ENCODE measurements at regions not wholly inside any gene's neighbourhood (a gene's known extent, or its start where the extent isn't known, plus 50 kb on each side); places are given as distances from the start of the nearest gene placed in this dataset.

DNA sequence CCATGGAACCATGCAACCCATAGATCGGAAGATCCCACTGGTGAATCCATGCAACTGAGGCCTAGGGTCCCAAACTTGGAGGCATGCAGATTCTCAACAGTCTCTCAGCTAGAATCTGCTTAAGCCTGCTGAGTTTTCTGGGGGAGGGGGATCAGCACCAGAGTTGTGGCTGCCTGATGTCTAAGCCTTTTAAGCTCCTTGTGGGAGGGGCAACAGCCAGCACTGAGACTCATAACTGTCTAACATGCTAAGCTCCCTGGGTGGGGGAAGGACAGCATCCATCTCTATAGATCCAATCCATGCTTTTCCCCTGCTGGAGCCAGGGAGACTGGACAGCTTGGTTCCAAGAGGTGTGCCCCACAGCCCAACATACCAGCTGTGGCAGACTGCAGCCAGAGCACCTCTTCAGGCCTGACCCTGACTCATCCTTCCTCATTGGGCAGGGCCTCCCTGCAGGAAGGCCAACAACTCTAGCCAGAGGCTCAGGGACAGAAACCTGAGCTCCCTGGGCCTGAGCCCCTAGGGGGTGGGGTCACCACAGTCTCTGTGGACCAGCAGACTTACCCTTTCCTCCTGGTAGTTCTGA, 300.1 kb upstream of the SLC7A11 start:
- no peaks in the 10 kb centered on the region for H3K9me3 ChIP-seq (replicated peaks in 1 of 2; ENCODE audit: control insufficient read depth in 1 of 2, insufficient read depth in 1 of 2, low read length in 2 of 2)
- intact Hi-C loops (cut with micrococcal nuclease): no loop called here
- DNase-seq: no peak
- H3K27ac ChIP-seq (ENCODE audit: low read depth in 1 of 2, low read length in 2 of 2): no peak overlapping the region
- H3K4me2 ChIP-seq (replicated peaks; ENCODE audit: extremely low read depth, low read length, poor library complexity, severe bottlenecking): no peak overlapping the region
- no peak overlapping the region for H3K4me3 ChIP-seq (replicated peaks in 1 of 3; ENCODE audit: low read depth in 2 of 3, low read length in 3 of 3)
- H3K79me2 ChIP-seq (ENCODE audit: insufficient read depth, low read length): no peaks in the 10 kb centered on the region
- no peaks in the 10 kb centered on the region for H3K4me1 Mint-ChIP-seq
- 100% methylated on average over 1 of the region's 1 CpG for WGBS (ENCODE audit: insufficient coverage)
- no peaks in the 10 kb centered on the region for H3K27me3 ChIP-seq (ENCODE audit: control insufficient read depth in 2 of 2, insufficient read depth in 2 of 2, low read length in 2 of 2)
- H3K9me3 Mint-ChIP-seq: peaks cover 0 to 11% (median 4%) of the 10 kb centered on the region in 7 donors
- H3K27me3 Mint-ChIP-seq (ENCODE audit: low read depth in 3 of 3): peaks cover 5 to 10% (median 5%) of the 10 kb centered on the region in 3 donors
- no peaks in the 10 kb centered on the region for H3K4me1 ChIP-seq (ENCODE audit: control insufficient read depth in 1 of 2, insufficient read depth in 2 of 2, low read length in 2 of 2)
- H3K9ac ChIP-seq (ENCODE audit: insufficient read depth, low read length, poor library complexity, severe bottlenecking): no peak overlapping the region
- H2AFZ ChIP-seq (ENCODE audit: insufficient read depth, low read depth, low read length, poor library complexity, severe bottlenecking): no peak overlapping the region
- H3K4me3 Mint-ChIP-seq: no peak overlapping the region
- H4K20me1 ChIP-seq (ENCODE audit: insufficient read depth, low read length): no peaks in the 10 kb centered on the region
- no peak for TF ChIP-seq CTCF (IDR thresholded peaks at IDR 0.05)
- H3K36me3 Mint-ChIP-seq: no peaks in the 10 kb centered on the region
- H3K36me3 ChIP-seq (replicated peaks in 1 of 2; ENCODE audit: control insufficient read depth in 1 of 2, insufficient read depth in 2 of 2, low read length in 2 of 2): no peaks in the 10 kb centered on the region
- H3K27ac Mint-ChIP-seq: no peak overlapping the region

DNA sequence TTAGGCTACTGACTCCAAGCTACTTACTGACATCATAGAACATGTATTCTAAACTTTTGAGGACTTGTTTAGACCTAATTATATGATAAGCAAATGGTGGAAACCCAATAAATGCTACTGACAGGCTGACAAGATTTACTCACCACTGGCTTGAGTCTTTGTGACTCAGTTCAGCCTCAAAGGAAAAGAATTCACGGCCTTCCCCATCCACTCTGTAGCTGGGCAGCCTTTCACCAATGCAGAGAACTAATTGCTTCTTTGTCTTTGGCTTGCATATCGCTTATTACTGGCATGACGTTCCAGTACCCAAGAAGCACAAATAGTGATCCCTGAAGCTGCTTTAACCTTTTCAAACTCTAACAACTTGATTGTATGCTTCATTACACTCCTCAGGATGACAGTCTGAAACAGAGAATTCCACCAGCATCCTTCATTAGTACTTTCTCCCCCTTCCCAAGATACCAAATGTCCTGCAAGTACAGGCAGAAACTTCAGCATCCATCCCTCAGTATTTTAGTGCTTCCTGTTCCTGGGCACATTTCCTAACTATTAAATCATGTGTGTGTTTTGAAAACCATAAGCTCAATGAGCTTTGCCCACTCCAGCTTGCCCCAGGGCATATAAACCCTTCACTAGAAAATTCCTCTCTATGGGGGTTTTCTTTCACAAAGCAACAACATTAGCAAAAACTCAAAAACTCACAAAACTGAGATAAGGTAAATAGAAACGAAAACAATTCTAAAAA, 298.1 kb upstream of the SLC7A11 start:
- Mint-ChIP-seq H3K27me3 (ENCODE audit: low read depth in 3 of 3) (peaks cover 0 to 8% (median 4%) of the 10 kb centered on the region in 3 donors), H3K27ac (no peak overlapping the region), H3K9me3 (peaks cover 0 to 8% (median 6%) of the 10 kb centered on the region in 7 donors), H3K36me3 (no peaks in the 10 kb centered on the region), H3K4me3 (no peak overlapping the region), H3K4me1 (no peaks in the 10 kb centered on the region)
- no peak for TF ChIP-seq CTCF (IDR thresholded peaks at IDR 0.05)
- no peaks in the 10 kb centered on the region for H3K27me3 ChIP-seq (ENCODE audit: control insufficient read depth in 2 of 2, insufficient read depth in 2 of 2, low read length in 2 of 2)
- no peak overlapping the region for H3K4me3 ChIP-seq (replicated peaks in 1 of 3; ENCODE audit: low read depth in 2 of 3, low read length in 3 of 3)
- no peak overlapping the region for H2AFZ ChIP-seq (ENCODE audit: insufficient read depth, low read depth, low read length, poor library complexity, severe bottlenecking)
- DNase-seq: no peak
- WGBS (ENCODE audit: insufficient coverage): 86% methylated on average over 3 of the region's 4 CpGs
- H3K9me3 ChIP-seq (replicated peaks in 1 of 2; ENCODE audit: control insufficient read depth in 1 of 2, insufficient read depth in 1 of 2, low read length in 2 of 2): no peaks in the 10 kb centered on the region
- no peak overlapping the region for H3K9ac ChIP-seq (ENCODE audit: insufficient read depth, low read length, poor library complexity, severe bottlenecking)
- H3K4me1 ChIP-seq (ENCODE audit: control insufficient read depth in 1 of 2, insufficient read depth in 2 of 2, low read length in 2 of 2): no peaks in the 10 kb centered on the region
- no peak overlapping the region for H3K4me2 ChIP-seq (replicated peaks; ENCODE audit: extremely low read depth, low read length, poor library complexity, severe bottlenecking)
- H3K79me2 ChIP-seq (ENCODE audit: insufficient read depth, low read length): no peaks in the 10 kb centered on the region
- H4K20me1 ChIP-seq (ENCODE audit: insufficient read depth, low read length): no peaks in the 10 kb centered on the region
- H3K27ac ChIP-seq (ENCODE audit: low read depth in 1 of 2, low read length in 2 of 2): no peak overlapping the region
- H3K36me3 ChIP-seq (replicated peaks in 1 of 2; ENCODE audit: control insufficient read depth in 1 of 2, insufficient read depth in 2 of 2, low read length in 2 of 2): no peaks in the 10 kb centered on the region
- intact Hi-C loops (cut with micrococcal nuclease): no loop called here

All from CD14-positive monocyte (primary cell).